HG03280 (cell line): ENCODE measurements at regions not wholly inside any gene's neighbourhood (a gene's known extent, or its start where the extent isn't known, plus 50 kb on each side); places are given as distances from the start of the nearest gene placed in this dataset.
"Not testable (repeated sequence)": the region's sequence is repeated elsewhere in the genome, so short reads cannot be mapped to it uniquely, and the experiment has no call there.

ENCODE experiments used
- ATAC-seq: cut with Tn5 transposase; IDR thresholded peaks from one replicate; pipeline ENCODE4 v1.9.1; 2021; ENCODE audit warnings: mild to moderate bottlenecking, moderate library complexity; ENCODE audit not compliant: unreplicated experiment

GRCh38 chr15:62316413-62317060, 151.5 kb upstream of the C2CD4B start:
- ATAC-seq, result no peak

GRCh38 chr15:62320259-62320658, 155.2 kb upstream of the C2CD4B start:
- ATAC-seq, result no peak

- ATAC-seq, result no peak
Measured at GRCh38 chr15:62323353-62323890, 158.3 kb upstream of the C2CD4B start.

- no peak for ATAC-seq
Measured at GRCh38 chr15:62324382-62324781, 159.3 kb upstream of the C2CD4B start.

- no peak for ATAC-seq
Measured at GRCh38 chr15:62325597-62325996, 160.5 kb upstream of the C2CD4B start.

- no peak for ATAC-seq
Measured at GRCh38 chr15:62326460-62327011, 161.5 kb upstream of the C2CD4B start.

GRCh38 chr15:62327406-62327805, 162.3 kb upstream of the C2CD4B start:
- ATAC-seq, result no peak

GRCh38 chr15:62332472-62332871, 167.4 kb upstream of the C2CD4B start:
- not testable (repeated sequence) for ATAC-seq

- no peak for ATAC-seq
Measured at GRCh38 chr15:62334536-62334935, 169.5 kb upstream of the C2CD4B start.

- no peak for ATAC-seq
Measured at GRCh38 chr15:62337934-62338333, 172.8 kb upstream of the C2CD4B start.

- ATAC-seq, result no peak
Measured at GRCh38 chr15:62338497-62338896, 173.4 kb upstream of the C2CD4B start.

- no peak for ATAC-seq
Measured at GRCh38 chr15:62342959-62343358, 177.9 kb upstream of the C2CD4B start.

- no peak for ATAC-seq
Measured at GRCh38 chr15:62343397-62343796, 178.3 kb upstream of the C2CD4B start.

- ATAC-seq, result peak; percentile 83
Measured at GRCh38 chr15:62344806-62345539, 179.9 kb upstream of the C2CD4B start.

GRCh38 chr15:62346168-62346567, 181.1 kb upstream of the C2CD4B start:
- no peak for ATAC-seq

GRCh38 chr15:62348118-62348517, 183.0 kb upstream of the C2CD4B start:
- ATAC-seq, result no peak

- no peak for ATAC-seq
Measured at GRCh38 chr15:62348623-62349022, 183.5 kb upstream of the C2CD4B start.

GRCh38 chr15:62352817-62353216, 187.7 kb upstream of the C2CD4B start:
- ATAC-seq, result no peak

GRCh38 chr15:62357431-62357830, 192.3 kb upstream of the C2CD4B start:
- no peak for ATAC-seq

GRCh38 chr15:62359416-62359815, 194.3 kb upstream of the C2CD4B start:
- ATAC-seq, result no peak

- no peak for ATAC-seq
Measured at GRCh38 chr15:62360332-62361097, 195.4 kb upstream of the C2CD4B start.
